IMR-90 (cell line): ENCODE measurements at regions not wholly inside any gene's neighbourhood (a gene's known extent, or its start where the extent isn't known, plus 50 kb on each side); places are given as distances from the start of the nearest gene placed in this dataset.

ENCODE experiments used
- CEBPB ChIP-seq: IDR thresholded peaks from 2 replicates; pipeline ENCODE4 v1.6.1; 2012; ENCODE audit warnings: low read depth, low read length, improper control_type of control experiment
- MAFK ChIP-seq: IDR thresholded peaks from 2 replicates; pipeline ENCODE4 v1.6.1; 2012; ENCODE audit warnings: low read depth, low read length, improper control_type of control experiment
- MAZ ChIP-seq: IDR thresholded peaks from 2 replicates; pipeline ENCODE4 v1.6.1; 2012; ENCODE audit warnings: low read depth, mild to moderate bottlenecking, low read length, improper control_type of control experiment, moderate library complexity, borderline replicate concordance
- MXI1 ChIP-seq: IDR thresholded peaks from 2 replicates; pipeline ENCODE4 v1.6.1; 2012; ENCODE audit warnings: low read depth, mild to moderate bottlenecking, low read length, moderate library complexity, borderline replicate concordance
- POLR2A ChIP-seq: IDR thresholded peaks from 2 replicates; pipeline ENCODE4 v1.6.1; 2012; ENCODE audit warnings: mild to moderate bottlenecking, low read depth, low read length
- RAD21 ChIP-seq: IDR thresholded peaks from 2 replicates; pipeline ENCODE4 v1.6.1; 2012; ENCODE audit warnings: low read length, improper control_type of control experiment
- RCOR1 ChIP-seq: IDR thresholded peaks from 2 replicates; pipeline ENCODE4 v1.6.1; 2012; ENCODE audit warnings: mild to moderate bottlenecking, low read length, improper control_type of control experiment; ENCODE audit not compliant: insufficient replicate concordance
- RFX5 ChIP-seq: IDR thresholded peaks from 2 replicates; pipeline ENCODE4 v1.8.0; 2012; ENCODE audit warnings: low read depth, mild to moderate bottlenecking, low read length, moderate library complexity
- SMC3 ChIP-seq: fragments of 150-350 bp; IDR thresholded peaks from 2 replicates; pipeline ENCODE4 v1.6.1; 2016; ENCODE audit warnings: low read depth, mild to moderate bottlenecking, antibody characterized with exemption, low read length, moderate library complexity
- TF ChIP-seq, protein P1 (sequence below): conservative IDR thresholded peaks from 2 replicates; pipeline ENCODE4 v1.5.1; 2012; ENCODE audit warnings: mild to moderate bottlenecking, low read depth, low read length, improper control_type of control experiment
- TF ChIP-seq, protein P2 (sequence below): fragments of 150-350 bp; IDR thresholded peaks from 2 replicates; pipeline ENCODE4 v1.6.1; 2017; ENCODE audit warnings: mild to moderate bottlenecking, antibody characterized with exemption, low read length, low read depth
- TF ChIP-seq, protein P3 (sequence below): fragments of 150-350 bp; IDR thresholded peaks from 2 replicates; pipeline ENCODE4 v1.6.1; 2016; ENCODE audit warnings: low read depth, mild to moderate bottlenecking, low read length, moderate library complexity, borderline replicate concordance

DNA sequence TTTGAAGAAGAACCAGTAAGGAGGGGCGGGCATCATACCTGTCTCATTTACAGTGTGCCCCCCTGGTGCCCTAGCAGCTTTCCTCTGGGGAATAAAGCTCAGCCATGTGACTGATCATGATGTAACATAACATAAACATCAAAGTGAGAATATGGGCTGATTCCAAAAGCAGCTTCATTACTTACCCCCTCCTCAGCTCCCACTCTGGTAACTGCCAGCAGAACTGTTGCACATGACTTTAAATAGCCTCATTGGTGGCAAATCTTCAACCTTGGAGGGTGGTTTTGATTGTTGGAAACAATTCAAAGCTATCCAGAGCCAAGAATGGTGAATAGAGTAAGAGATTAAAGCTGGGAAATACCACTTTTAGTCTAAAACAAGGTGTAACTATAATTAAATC lies 384.6 kb downstream of the BUD13 start:
- TF ChIP-seq, protein P1, sequence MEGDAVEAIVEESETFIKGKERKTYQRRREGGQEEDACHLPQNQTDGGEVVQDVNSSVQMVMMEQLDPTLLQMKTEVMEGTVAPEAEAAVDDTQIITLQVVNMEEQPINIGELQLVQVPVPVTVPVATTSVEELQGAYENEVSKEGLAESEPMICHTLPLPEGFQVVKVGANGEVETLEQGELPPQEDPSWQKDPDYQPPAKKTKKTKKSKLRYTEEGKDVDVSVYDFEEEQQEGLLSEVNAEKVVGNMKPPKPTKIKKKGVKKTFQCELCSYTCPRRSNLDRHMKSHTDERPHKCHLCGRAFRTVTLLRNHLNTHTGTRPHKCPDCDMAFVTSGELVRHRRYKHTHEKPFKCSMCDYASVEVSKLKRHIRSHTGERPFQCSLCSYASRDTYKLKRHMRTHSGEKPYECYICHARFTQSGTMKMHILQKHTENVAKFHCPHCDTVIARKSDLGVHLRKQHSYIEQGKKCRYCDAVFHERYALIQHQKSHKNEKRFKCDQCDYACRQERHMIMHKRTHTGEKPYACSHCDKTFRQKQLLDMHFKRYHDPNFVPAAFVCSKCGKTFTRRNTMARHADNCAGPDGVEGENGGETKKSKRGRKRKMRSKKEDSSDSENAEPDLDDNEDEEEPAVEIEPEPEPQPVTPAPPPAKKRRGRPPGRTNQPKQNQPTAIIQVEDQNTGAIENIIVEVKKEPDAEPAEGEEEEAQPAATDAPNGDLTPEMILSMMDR, result no peak
- TF ChIP-seq SMC3 (no peak), MAFK (no peak), MXI1 (no peak), RCOR1 (no peak), RFX5 (no peak), RAD21 (no peak), POLR2A (no peak), CEBPB (no peak), MAZ (no peak)
- TF ChIP-seq, protein P2, sequence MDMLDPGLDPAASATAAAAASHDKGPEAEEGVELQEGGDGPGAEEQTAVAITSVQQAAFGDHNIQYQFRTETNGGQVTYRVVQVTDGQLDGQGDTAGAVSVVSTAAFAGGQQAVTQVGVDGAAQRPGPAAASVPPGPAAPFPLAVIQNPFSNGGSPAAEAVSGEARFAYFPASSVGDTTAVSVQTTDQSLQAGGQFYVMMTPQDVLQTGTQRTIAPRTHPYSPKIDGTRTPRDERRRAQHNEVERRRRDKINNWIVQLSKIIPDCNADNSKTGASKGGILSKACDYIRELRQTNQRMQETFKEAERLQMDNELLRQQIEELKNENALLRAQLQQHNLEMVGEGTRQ, result no peak
- TF ChIP-seq, protein P3, sequence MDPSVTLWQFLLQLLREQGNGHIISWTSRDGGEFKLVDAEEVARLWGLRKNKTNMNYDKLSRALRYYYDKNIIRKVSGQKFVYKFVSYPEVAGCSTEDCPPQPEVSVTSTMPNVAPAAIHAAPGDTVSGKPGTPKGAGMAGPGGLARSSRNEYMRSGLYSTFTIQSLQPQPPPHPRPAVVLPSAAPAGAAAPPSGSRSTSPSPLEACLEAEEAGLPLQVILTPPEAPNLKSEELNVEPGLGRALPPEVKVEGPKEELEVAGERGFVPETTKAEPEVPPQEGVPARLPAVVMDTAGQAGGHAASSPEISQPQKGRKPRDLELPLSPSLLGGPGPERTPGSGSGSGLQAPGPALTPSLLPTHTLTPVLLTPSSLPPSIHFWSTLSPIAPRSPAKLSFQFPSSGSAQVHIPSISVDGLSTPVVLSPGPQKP, result no peak
